IPS DF 19.7 (cell line): ENCODE measurements at regions not wholly inside any gene's neighbourhood (a gene's known extent, or its start where the extent isn't known, plus 50 kb on each side); places are given as distances from the start of the nearest gene placed in this dataset.

ENCODE experiments used
- DNase-seq: peaks from one replicate; pipeline ENCODE4 v3.0.0-alpha.2; 2013; ENCODE audit warnings: low read depth, low spot score

- no peak for DNase-seq
These were observed 171.0 kb downstream of the TFAP2C start for GRCh38 chr20:56800088-56800487.

GRCh38 chr20:56801971-56802755 is 173.1 kb downstream of the TFAP2C start:
- DNase-seq, result no peak

- no peak for DNase-seq
These were observed 173.7 kb downstream of the TFAP2C start for GRCh38 chr20:56802805-56803204.

- no peak for DNase-seq
These were observed 176.2 kb downstream of the TFAP2C start for GRCh38 chr20:56805313-56805712.

- DNase-seq, result no peak
These were observed 176.9 kb downstream of the TFAP2C start for GRCh38 chr20:56805966-56806365.

GRCh38 chr20:56806952-56807517 is 177.9 kb downstream of the TFAP2C start:
- DNase-seq, result no peak

- DNase-seq, result no peak
These were observed 179.1 kb downstream of the TFAP2C start for GRCh38 chr20:56808117-56808725.

- DNase-seq, result no peak
These were observed 179.6 kb downstream of the TFAP2C start for GRCh38 chr20:56808732-56809131.

GRCh38 chr20:56809668-56810067 is 180.6 kb downstream of the TFAP2C start:
- no peak for DNase-seq

GRCh38 chr20:56810141-56810540 is 181.0 kb downstream of the TFAP2C start:
- no peak for DNase-seq

- DNase-seq, result no peak
These were observed 186.7 kb downstream of the TFAP2C start for GRCh38 chr20:56815796-56816195.

- DNase-seq, result no peak
These were observed 187.2 kb downstream of the TFAP2C start for GRCh38 chr20:56816349-56816748.

GRCh38 chr20:56817780-56818675 is 188.9 kb downstream of the TFAP2C start:
- no peak for DNase-seq

GRCh38 chr20:56820984-56821383 is 191.9 kb downstream of the TFAP2C start:
- no peak for DNase-seq

GRCh38 chr20:56826306-56826704 is 197.2 kb downstream of the TFAP2C start:
- no peak for DNase-seq

- no peak for DNase-seq
These were observed 197.9 kb downstream of the TFAP2C start for GRCh38 chr20:56826705-56827665.

- no peak for DNase-seq
These were observed 198.7 kb downstream of the TFAP2C start for GRCh38 chr20:56827763-56828162.

- no peak for DNase-seq
These were observed 199.3 kb downstream of the TFAP2C start for GRCh38 chr20:56828402-56828801.

GRCh38 chr20:56829788-56830385 is 200.8 kb downstream of the TFAP2C start:
- DNase-seq, result no peak

- no peak for DNase-seq
These were observed 202.7 kb downstream of the TFAP2C start for GRCh38 chr20:56831795-56832194.
